IPS-20b (cell line): ENCODE measurements at regions not wholly inside any gene's neighbourhood (a gene's known extent, or its start where the extent isn't known, plus 50 kb on each side); places are given as distances from the start of the nearest gene placed in this dataset.

Experiments
- H3K27ac ChIP-seq: one replicate; pipeline ENCODE4 v1.5.1; 2013; ENCODE audit warnings: low read length
- H3K27me3 ChIP-seq: 2 replicates; pipeline ENCODE4 v1.6.1; 2013; ENCODE audit warnings: mild to moderate bottlenecking, low read length, inconsistent platforms; ENCODE audit not compliant: insufficient read depth
- H3K36me3 ChIP-seq: 2 replicates; pipeline ENCODE4 v1.6.1; 2013; ENCODE audit warnings: low read depth, mild to moderate bottlenecking, inconsistent platforms, low read length, moderate library complexity; ENCODE audit not compliant: insufficient read depth
- H3K4me1 ChIP-seq: 2 replicates; pipeline ENCODE4 v1.6.1; 2013; ENCODE audit warnings: mild to moderate bottlenecking, control low read depth, inconsistent platforms, low read length, moderate library complexity; ENCODE audit not compliant: insufficient read depth
- H3K4me3 ChIP-seq: 2 replicates; pipeline ENCODE4 v1.5.1; 2013; ENCODE audit warnings: mild to moderate bottlenecking, low read length, inconsistent platforms
- H3K9ac ChIP-seq: 2 replicates; pipeline ENCODE4 v1.6.1; 2013; ENCODE audit warnings: low read depth, mild to moderate bottlenecking, inconsistent platforms, low read length, moderate library complexity
- H3K9me3 ChIP-seq: 2 replicates; pipeline ENCODE4 v1.6.1; 2013; ENCODE audit warnings: mild to moderate bottlenecking, low read depth, low read length, inconsistent platforms; ENCODE audit not compliant: insufficient read depth

- Histone ChIP-seq H3K27me3 (no peaks in the 10 kb centered on the region), H3K27ac (no peak overlapping the region), H3K4me3 (no peak overlapping the region)
Observed at GRCh38 chr3:166243511-166243910, 406.3 kb upstream of the BCHE start.

GRCh38 chr3:166223120-166223519 is 385.9 kb upstream of the BCHE start:
- Histone ChIP-seq H3K9me3 (no peaks in the 10 kb centered on the region), H3K4me3 (no peak overlapping the region), H3K27ac (no peak overlapping the region), H3K36me3 (no peaks in the 10 kb centered on the region), H3K9ac (no peak overlapping the region), H3K27me3 (no peaks in the 10 kb centered on the region), H3K4me1 (no peaks in the 10 kb centered on the region)

More at GRCh38 chr3:166243511-166243910, 406.3 kb upstream of the BCHE start:
- Histone ChIP-seq H3K4me1 (no peaks in the 10 kb centered on the region), H3K9me3 (no peaks in the 10 kb centered on the region), H3K9ac (no peak overlapping the region), H3K36me3 (no peaks in the 10 kb centered on the region)

GRCh38 chr3:166211451-166211850 is 374.2 kb upstream of the BCHE start:
- no peaks in the 10 kb centered on the region for H3K4me1 ChIP-seq
- no peaks in the 10 kb centered on the region for H3K27me3 ChIP-seq
- H3K9me3 ChIP-seq = no peaks in the 10 kb centered on the region
- no peaks in the 10 kb centered on the region for H3K36me3 ChIP-seq
- H3K9ac ChIP-seq = no peak overlapping the region
- H3K27ac ChIP-seq = no peak overlapping the region
- no peak overlapping the region for H3K4me3 ChIP-seq

GRCh38 chr3:166209701-166210100 is 372.5 kb upstream of the BCHE start:
- H3K9me3 ChIP-seq = no peaks in the 10 kb centered on the region
- no peak overlapping the region for H3K27ac ChIP-seq
- H3K4me3 ChIP-seq = no peak overlapping the region
- no peaks in the 10 kb centered on the region for H3K27me3 ChIP-seq
- H3K36me3 ChIP-seq = no peaks in the 10 kb centered on the region
- no peak overlapping the region for H3K9ac ChIP-seq
- no peaks in the 10 kb centered on the region for H3K4me1 ChIP-seq

- Histone ChIP-seq H3K27me3 (no peaks in the 10 kb centered on the region), H3K4me3 (no peak overlapping the region), H3K27ac (no peak overlapping the region), H3K4me1 (no peaks in the 10 kb centered on the region), H3K9ac (no peak overlapping the region), H3K36me3 (no peaks in the 10 kb centered on the region), H3K9me3 (no peaks in the 10 kb centered on the region)
Observed at GRCh38 chr3:166205158-166205557, 367.9 kb upstream of the BCHE start.

- Histone ChIP-seq H3K9me3 (no peaks in the 10 kb centered on the region), H3K9ac (no peak overlapping the region), H3K27ac (no peak overlapping the region), H3K4me1 (no peaks in the 10 kb centered on the region), H3K27me3 (no peaks in the 10 kb centered on the region), H3K36me3 (no peaks in the 10 kb centered on the region), H3K4me3 (no peak overlapping the region)
Observed at GRCh38 chr3:166201476-166201875, 364.3 kb upstream of the BCHE start.

GRCh38 chr3:166199491-166199890 is 362.3 kb upstream of the BCHE start:
- no peak overlapping the region for H3K9ac ChIP-seq
- H3K36me3 ChIP-seq = no peaks in the 10 kb centered on the region
- no peak overlapping the region for H3K27ac ChIP-seq
- H3K4me1 ChIP-seq = no peaks in the 10 kb centered on the region
- H3K4me3 ChIP-seq = no peak overlapping the region
- H3K9me3 ChIP-seq = no peaks in the 10 kb centered on the region
- H3K27me3 ChIP-seq = no peaks in the 10 kb centered on the region

GRCh38 chr3:166195808-166196207 is 358.6 kb upstream of the BCHE start:
- no peak overlapping the region for H3K9ac ChIP-seq
- H3K27ac ChIP-seq = no peak overlapping the region
- H3K4me1 ChIP-seq = no peaks in the 10 kb centered on the region
- H3K4me3 ChIP-seq = no peak overlapping the region
- H3K27me3 ChIP-seq = no peaks in the 10 kb centered on the region
- H3K9me3 ChIP-seq = no peaks in the 10 kb centered on the region
- H3K36me3 ChIP-seq = no peaks in the 10 kb centered on the region

- Histone ChIP-seq H3K9me3 (no peaks in the 10 kb centered on the region), H3K9ac (no peak overlapping the region), H3K4me1 (peaks cover 9% of the 10 kb centered on the region), H3K27me3 (no peaks in the 10 kb centered on the region), H3K27ac (no peak overlapping the region), H3K4me3 (no peak overlapping the region), H3K36me3 (no peaks in the 10 kb centered on the region)
Observed at GRCh38 chr3:166191411-166191810, 354.2 kb upstream of the BCHE start.

GRCh38 chr3:166190360-166190759 is 353.1 kb upstream of the BCHE start:
- no peak overlapping the region for H3K27ac ChIP-seq
- no peaks in the 10 kb centered on the region for H3K27me3 ChIP-seq
- peak overlapping the region; percentile 33; the same call in 1 of the 2 replicates for H3K9ac ChIP-seq

GRCh38 chr3:166187237-166187636 is 350.0 kb upstream of the BCHE start:
- H3K27ac ChIP-seq = no peak overlapping the region
- no peaks in the 10 kb centered on the region for H3K27me3 ChIP-seq
- peaks cover 9% of the 10 kb centered on the region for H3K4me1 ChIP-seq
- no peaks in the 10 kb centered on the region for H3K36me3 ChIP-seq
- H3K9ac ChIP-seq = no peak overlapping the region
- H3K9me3 ChIP-seq = no peaks in the 10 kb centered on the region
- no peak overlapping the region for H3K4me3 ChIP-seq

More at GRCh38 chr3:166190360-166190759, 353.1 kb upstream of the BCHE start:
- H3K4me3 ChIP-seq = no peak overlapping the region
- H3K9me3 ChIP-seq = no peaks in the 10 kb centered on the region
- no peaks in the 10 kb centered on the region for H3K36me3 ChIP-seq
- H3K4me1 ChIP-seq = peaks cover 9% of the 10 kb centered on the region

- H3K27ac ChIP-seq = no peak overlapping the region
- H3K4me1 ChIP-seq = peaks cover 9% of the 10 kb centered on the region
- H3K9ac ChIP-seq = no peak overlapping the region
- H3K36me3 ChIP-seq = no peaks in the 10 kb centered on the region
- no peak overlapping the region for H3K4me3 ChIP-seq
- no peaks in the 10 kb centered on the region for H3K27me3 ChIP-seq
- no peaks in the 10 kb centered on the region for H3K9me3 ChIP-seq
Observed at GRCh38 chr3:166186003-166186402, 348.8 kb upstream of the BCHE start.

- Histone ChIP-seq H3K4me1 (no peaks in the 10 kb centered on the region), H3K36me3 (no peaks in the 10 kb centered on the region), H3K27ac (no peak overlapping the region), H3K27me3 (no peaks in the 10 kb centered on the region), H3K9ac (no peak overlapping the region), H3K4me3 (no peak overlapping the region), H3K9me3 (no peaks in the 10 kb centered on the region)
Observed at GRCh38 chr3:166177130-166177529, 339.9 kb upstream of the BCHE start.
